OCI-LY1 (cell line): ENCODE measurements at regions not wholly inside any gene's neighbourhood (a gene's known extent, or its start where the extent isn't known, plus 50 kb on each side); places are given as distances from the start of the nearest gene placed in this dataset.

Experiments used
- H2AFZ ChIP-seq: fragments of 200-600 bp; sonication (generic), shearing (Covaris generic); 2 replicates; pipeline ENCODE4 v1.6.0; 2014; ENCODE audit warnings: antibody characterized with exemption, mild to moderate bottlenecking, low read length
- H3F3A ChIP-seq: fragments of 200-600 bp; sonication (generic), shearing (Covaris generic); 2 replicates; pipeline ENCODE4 v1.6.0; 2014; ENCODE audit warnings: mild to moderate bottlenecking, antibody characterized with exemption, low read length, moderate library complexity; ENCODE audit not compliant: insufficient read depth
- H3K27ac ChIP-seq: fragments of 200-600 bp; sonication (generic); 2 replicates; pipeline ENCODE4 v1.5.1; 2014; ENCODE audit warnings: low read length, mixed run types, mild to moderate bottlenecking, low read depth; ENCODE audit not compliant: poor library complexity, severe bottlenecking
- H3K27me3 ChIP-seq: fragments of 200-600 bp; sonication (generic); 2 replicates; pipeline ENCODE4 v1.6.0; 2014; ENCODE audit warnings: antibody characterized with exemption, mild to moderate bottlenecking, low read length, moderate library complexity; ENCODE audit not compliant: insufficient read depth
- H3K36me3 ChIP-seq: fragments of 200-600 bp; sonication (generic); 2 replicates; pipeline ENCODE4 v1.6.1; 2014; ENCODE audit warnings: mild to moderate bottlenecking, antibody characterized with exemption, low read length, moderate library complexity, mixed read lengths; ENCODE audit not compliant: insufficient read depth
- H3K4me1 ChIP-seq: fragments of 200-600 bp; sonication (generic); 2 replicates; pipeline ENCODE4 v1.5.1; 2014; ENCODE audit warnings: mild to moderate bottlenecking, low read length, moderate library complexity; ENCODE audit not compliant: insufficient read depth, severe bottlenecking
- H3K4me2 ChIP-seq: fragments of 200-600 bp; sonication (generic), shearing (Covaris generic); 2 replicates; pipeline ENCODE4 v1.6.1; 2014; ENCODE audit warnings: low read length
- H3K4me3 ChIP-seq: fragments of 200-600 bp; sonication (generic); 2 replicates; pipeline ENCODE4 v1.5.1; 2014; ENCODE audit warnings: low read length, low read depth, mild to moderate bottlenecking, mixed read lengths; ENCODE audit not compliant: poor library complexity, severe bottlenecking
- H3K79me2 ChIP-seq: fragments of 200-600 bp; shearing (Covaris generic); 2 replicates; pipeline ENCODE4 v1.6.1; 2016; ENCODE audit warnings: mixed run types, low read length, mixed read lengths; ENCODE audit not compliant: insufficient read depth
- H3K9ac ChIP-seq: fragments of 200-600 bp; sonication (generic), shearing (Covaris generic); 2 replicates; pipeline ENCODE4 v1.6.1; 2014; ENCODE audit warnings: mild to moderate bottlenecking, low read length, mixed read lengths
- H3K9me2 ChIP-seq: fragments of 200-600 bp; sonication (generic), shearing (Covaris generic); 2 replicates; pipeline ENCODE4 v1.6.1; 2014; ENCODE audit warnings: low read depth, mild to moderate bottlenecking, low read length, mixed read lengths
- H3K9me3 ChIP-seq: fragments of 200-600 bp; shearing (Covaris generic); 2 replicates; pipeline ENCODE4 v1.6.1; 2014; ENCODE audit warnings: low read length, mixed read lengths
- H4K20me1 ChIP-seq: fragments of 200-600 bp; sonication (generic), shearing (Covaris generic); 2 replicates; pipeline ENCODE4 v1.6.0; 2016; ENCODE audit warnings: mild to moderate bottlenecking, low read length; ENCODE audit not compliant: insufficient read depth
- EZH2 ChIP-seq: fragments of 200-600 bp; sonication (generic), shearing (Covaris generic); IDR thresholded peaks from 2 replicates; pipeline ENCODE4 v1.8.0; 2017; ENCODE audit warnings: borderline replicate concordance, mixed run types, mild to moderate bottlenecking, antibody characterized with exemption, low read length, moderate library complexity, mixed read lengths
- TF ChIP-seq, protein P1 (sequence below): fragments of 200-600 bp; sonication (generic), shearing (Covaris generic); IDR thresholded peaks from 2 replicates; pipeline ENCODE4 v1.5.1; 2017; ENCODE audit warnings: mild to moderate bottlenecking, antibody characterized with exemption, low read length, moderate library complexity, mixed read lengths

DNA sequence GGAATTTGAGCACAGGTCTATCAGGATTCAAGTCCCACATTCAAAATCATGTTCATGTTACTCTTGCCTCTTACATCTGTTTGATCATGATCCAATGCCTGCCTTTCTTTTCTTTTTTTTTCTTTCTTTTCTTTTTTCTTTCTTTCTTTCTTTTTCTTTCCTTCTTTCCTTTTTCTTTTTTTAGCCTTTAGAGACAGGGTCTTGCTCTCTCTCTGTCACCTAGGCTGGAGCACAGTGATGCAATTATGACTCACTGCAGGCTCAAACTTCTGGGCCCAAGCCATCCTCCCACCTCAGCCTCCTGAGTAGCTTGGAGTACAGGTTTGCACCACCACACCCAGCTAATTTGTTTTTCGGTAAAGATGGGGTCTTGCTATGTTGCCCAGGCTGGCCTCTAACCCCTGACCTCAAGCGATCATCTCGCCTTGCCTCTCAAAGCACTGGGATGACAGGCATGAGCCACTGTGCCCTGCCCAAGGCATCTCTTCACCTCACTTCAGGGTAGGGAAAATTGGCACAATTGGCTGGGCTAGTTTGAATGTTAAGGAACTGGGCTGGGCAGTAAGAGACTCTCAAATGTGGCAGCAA is 359.2 kb downstream of the FBXW7 start:
- Histone ChIP-seq H3K9me3 (no peaks in the 10 kb centered on the region), H3K27ac (no peak overlapping the region), H3F3A (no peaks in the 10 kb centered on the region), H3K4me1 (no peaks in the 10 kb centered on the region), H3K4me2 (no peak overlapping the region), H3K36me3 (no peaks in the 10 kb centered on the region), H2AFZ (no peak overlapping the region), H3K9ac (no peak overlapping the region), H3K9me2 (no peaks in the 10 kb centered on the region), H3K79me2 (no peaks in the 10 kb centered on the region), H3K27me3 (0 out of 2 replicates have a peak, but pooled peaks cover 5% of the 10 kb centered on the region), H3K4me3 (no peak overlapping the region), H4K20me1 (no peaks in the 10 kb centered on the region)
- TF ChIP-seq, protein P1, sequence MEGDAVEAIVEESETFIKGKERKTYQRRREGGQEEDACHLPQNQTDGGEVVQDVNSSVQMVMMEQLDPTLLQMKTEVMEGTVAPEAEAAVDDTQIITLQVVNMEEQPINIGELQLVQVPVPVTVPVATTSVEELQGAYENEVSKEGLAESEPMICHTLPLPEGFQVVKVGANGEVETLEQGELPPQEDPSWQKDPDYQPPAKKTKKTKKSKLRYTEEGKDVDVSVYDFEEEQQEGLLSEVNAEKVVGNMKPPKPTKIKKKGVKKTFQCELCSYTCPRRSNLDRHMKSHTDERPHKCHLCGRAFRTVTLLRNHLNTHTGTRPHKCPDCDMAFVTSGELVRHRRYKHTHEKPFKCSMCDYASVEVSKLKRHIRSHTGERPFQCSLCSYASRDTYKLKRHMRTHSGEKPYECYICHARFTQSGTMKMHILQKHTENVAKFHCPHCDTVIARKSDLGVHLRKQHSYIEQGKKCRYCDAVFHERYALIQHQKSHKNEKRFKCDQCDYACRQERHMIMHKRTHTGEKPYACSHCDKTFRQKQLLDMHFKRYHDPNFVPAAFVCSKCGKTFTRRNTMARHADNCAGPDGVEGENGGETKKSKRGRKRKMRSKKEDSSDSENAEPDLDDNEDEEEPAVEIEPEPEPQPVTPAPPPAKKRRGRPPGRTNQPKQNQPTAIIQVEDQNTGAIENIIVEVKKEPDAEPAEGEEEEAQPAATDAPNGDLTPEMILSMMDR, result no peak
- TF ChIP-seq EZH2, result no peak

DNA sequence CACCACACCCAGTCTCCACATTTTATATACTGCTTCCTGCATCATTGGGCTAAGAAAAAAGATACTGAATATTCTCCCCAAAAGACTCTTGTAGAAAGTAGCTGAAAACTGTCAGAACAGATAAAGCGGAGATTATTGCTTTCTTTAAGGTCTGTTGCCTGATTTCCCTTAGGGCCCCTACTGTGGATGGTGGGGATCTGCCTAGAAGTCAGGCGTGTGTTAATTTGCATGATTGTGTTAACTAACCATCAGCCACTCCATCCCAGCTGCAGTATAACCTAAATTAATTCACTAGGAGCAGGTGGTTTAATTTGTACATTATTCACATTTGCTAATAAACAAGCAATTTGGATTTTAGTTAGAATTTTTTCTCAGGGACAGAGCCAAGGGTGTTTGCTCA is 360.3 kb downstream of the FBXW7 start:
- H3K4me1 ChIP-seq, result no peaks in the 10 kb centered on the region
- TF ChIP-seq EZH2, result no peak
- TF ChIP-seq, protein P1, result no peak
- H4K20me1 ChIP-seq, result no peaks in the 10 kb centered on the region
- H3K4me3 ChIP-seq, result no peak overlapping the region
- H3F3A ChIP-seq, result no peaks in the 10 kb centered on the region
- no peak overlapping the region for H3K9ac ChIP-seq
- H3K79me2 ChIP-seq, result no peaks in the 10 kb centered on the region
- H3K9me3 ChIP-seq, result no peaks in the 10 kb centered on the region
- H3K27me3 ChIP-seq, result 0 out of 2 replicates have a peak, but pooled peaks cover 5% of the 10 kb centered on the region
- H2AFZ ChIP-seq, result no peak overlapping the region
- H3K36me3 ChIP-seq, result no peaks in the 10 kb centered on the region
- H3K4me2 ChIP-seq, result no peak overlapping the region
- H3K27ac ChIP-seq, result no peak overlapping the region
- no peaks in the 10 kb centered on the region for H3K9me2 ChIP-seq

DNA sequence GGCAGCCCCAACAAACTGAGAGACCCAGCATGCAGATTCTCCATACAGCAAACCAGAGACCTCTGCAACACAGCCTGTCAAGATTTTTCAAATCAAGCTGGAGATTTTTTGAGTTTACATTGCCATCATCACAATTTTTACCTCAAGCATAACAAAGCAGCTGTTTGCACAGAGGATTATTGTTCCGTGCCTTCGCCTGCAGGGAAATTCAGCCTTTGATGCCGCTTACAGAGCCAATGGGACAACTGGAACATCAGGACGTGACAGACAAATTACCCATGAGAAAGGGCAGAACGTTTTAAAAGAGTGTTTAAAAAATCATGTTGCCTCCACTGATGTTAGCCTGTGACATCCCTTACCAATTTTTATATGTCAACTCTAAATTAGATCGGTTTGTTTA is 363.7 kb downstream of the FBXW7 start:
- Histone ChIP-seq H3K4me2 (no peak overlapping the region), H3F3A (no peaks in the 10 kb centered on the region), H3K4me3 (no peak overlapping the region), H3K27ac (no peak overlapping the region), H4K20me1 (no peaks in the 10 kb centered on the region), H3K27me3 (0 out of 2 replicates have a peak, but pooled peaks cover 5% of the 10 kb centered on the region), H3K9ac (no peak overlapping the region), H3K79me2 (no peaks in the 10 kb centered on the region), H2AFZ (no peak overlapping the region), H3K36me3 (no peaks in the 10 kb centered on the region), H3K4me1 (no peaks in the 10 kb centered on the region), H3K9me2 (no peaks in the 10 kb centered on the region), H3K9me3 (no peaks in the 10 kb centered on the region)
- no peak for TF ChIP-seq EZH2
- TF ChIP-seq, protein P1, result no peak
